H1 (cell line): ENCODE measurements at regions not wholly inside any gene's neighbourhood (a gene's known extent, or its start where the extent isn't known, plus 50 kb on each side); places are given as distances from the start of the nearest gene placed in this dataset.
A peak's percentile ranks its signal among the peaks of the same experiment; 100 is the strongest.

Experiments used
- ASH2L ChIP-seq: fragments of 200-600, 300-600 bp; sonication (generic); IDR thresholded peaks from one replicate; pipeline ENCODE4 v1.7.1; 2017; ENCODE audit warnings: low read length
- CBX5 ChIP-seq: fragments of 300-800, 300-1000 bp; sonication (generic); IDR thresholded peaks from 2 replicates; pipeline ENCODE4 v1.7.1; 2016; ENCODE audit warnings: antibody characterized with exemption, low read length, low read depth
- CBX8 ChIP-seq: fragments of 300-800, 300-1000 bp; sonication (generic); IDR thresholded peaks from 2 replicates; pipeline ENCODE4 v1.7.1; 2016; ENCODE audit warnings: low read depth, low read length, borderline replicate concordance
- CHD1 ChIP-seq: IDR thresholded peaks from 2 replicates; pipeline ENCODE4 v1.6.1; 2012; ENCODE audit warnings: low read depth, low read length, improper control_type of control experiment
- CTBP2 ChIP-seq: IDR thresholded peaks from 2 replicates; pipeline ENCODE4 v1.7.0; 2011; ENCODE audit warnings: borderline replicate concordance, mild to moderate bottlenecking, moderate library complexity, mixed read lengths, low read length; ENCODE audit not compliant: insufficient read depth, insufficient read length
- HDAC2 ChIP-seq, 2 experiments: fragments of 300-600 bp in 1 of 2; sonication (generic) in 1 of 2; IDR thresholded peaks; 2 replicates each; pipeline ENCODE4 v1.6.1; 2011 to 2012; ENCODE audit warnings: low read depth in 2 of 2, low read length in 2 of 2, mild to moderate bottlenecking in 2 of 2, moderate library complexity in 2 of 2, borderline replicate concordance in 1 of 2, inconsistent platforms in 1 of 2
- POLR2A ChIP-seq, 2 experiments: IDR thresholded peaks; 1 replicate in 1 of 2; 2 replicates in 1 of 2; pipeline ENCODE4 v1.6.1; 2011; ENCODE audit warnings: low read depth in 2 of 2, low read length in 2 of 2, mild to moderate bottlenecking in 2 of 2; ENCODE audit errors: control extremely low read depth in 1 of 2
- RAD21 ChIP-seq, 2 experiments: IDR thresholded peaks in 1 of 2; conservative IDR thresholded peaks in 1 of 2; 2 replicates each; pipeline ENCODE4 v1.6.1; 2011; ENCODE audit warnings: low read depth in 2 of 2, low read length in 2 of 2, improper control_type of control experiment in 1 of 2, inconsistent platforms in 1 of 2, mild to moderate bottlenecking in 1 of 2, moderate library complexity in 1 of 2
- RBBP5 ChIP-seq: IDR thresholded peaks from 2 replicates; pipeline ENCODE4 v1.7.1; 2012; ENCODE audit warnings: low read depth, mild to moderate bottlenecking, inconsistent platforms, low read length, moderate library complexity, borderline replicate concordance
- SIN3A ChIP-seq, 2 experiments: IDR thresholded peaks in 1 of 2; conservative IDR thresholded peaks in 1 of 2; 2 replicates each; pipeline ENCODE4 v1.6.1; 2011 to 2012; ENCODE audit warnings: low read length in 2 of 2, improper control_type of control experiment in 1 of 2, low read depth in 1 of 2, mild to moderate bottlenecking in 1 of 2
- SP2 ChIP-seq: IDR thresholded peaks from 2 replicates; pipeline ENCODE4 v1.6.1; 2012; ENCODE audit warnings: mild to moderate bottlenecking, low read length, inconsistent platforms
- SP4 ChIP-seq: IDR thresholded peaks from 2 replicates; pipeline ENCODE4 v1.6.1; 2012; ENCODE audit warnings: low read length, inconsistent platforms
- TAF7 ChIP-seq: optimal IDR thresholded peaks from 2 replicates; pipeline ENCODE3; 2011; ENCODE audit warnings: low read depth, mild to moderate bottlenecking, inconsistent platforms, low read length, moderate library complexity, borderline replicate concordance
- TBP ChIP-seq: IDR thresholded peaks from 2 replicates; pipeline ENCODE4 v1.6.1; 2011; ENCODE audit warnings: low read depth, low read length, improper control_type of control experiment
- TF ChIP-seq, protein P1 (sequence below): IDR thresholded peaks from 2 replicates; pipeline ENCODE4 v1.6.1; 2012; ENCODE audit warnings: inconsistent platforms
- TF ChIP-seq, protein P2 (sequence below): IDR thresholded peaks from 2 replicates; pipeline ENCODE4 v1.6.1; 2011; ENCODE audit warnings: low read length, improper control_type of control experiment
- TF ChIP-seq, protein P3 (sequence below): IDR thresholded peaks from 2 replicates; pipeline ENCODE4 v1.6.1; 2012; ENCODE audit warnings: inconsistent platforms
- TF ChIP-seq, protein P4 (sequence below), 3 experiments: IDR thresholded peaks; 1 replicate in 2 of 3; 2 replicates in 1 of 3; pipeline versions ENCODE4 v1.5.1 to v1.6.1; 2011; ENCODE audit warnings: low read length in 3 of 3, mild to moderate bottlenecking in 3 of 3, inconsistent platforms in 2 of 3, low read depth in 1 of 3, moderate library complexity in 1 of 3; ENCODE audit not compliant: insufficient read depth in 1 of 3; ENCODE audit errors: control extremely low read depth in 1 of 3

DNA sequence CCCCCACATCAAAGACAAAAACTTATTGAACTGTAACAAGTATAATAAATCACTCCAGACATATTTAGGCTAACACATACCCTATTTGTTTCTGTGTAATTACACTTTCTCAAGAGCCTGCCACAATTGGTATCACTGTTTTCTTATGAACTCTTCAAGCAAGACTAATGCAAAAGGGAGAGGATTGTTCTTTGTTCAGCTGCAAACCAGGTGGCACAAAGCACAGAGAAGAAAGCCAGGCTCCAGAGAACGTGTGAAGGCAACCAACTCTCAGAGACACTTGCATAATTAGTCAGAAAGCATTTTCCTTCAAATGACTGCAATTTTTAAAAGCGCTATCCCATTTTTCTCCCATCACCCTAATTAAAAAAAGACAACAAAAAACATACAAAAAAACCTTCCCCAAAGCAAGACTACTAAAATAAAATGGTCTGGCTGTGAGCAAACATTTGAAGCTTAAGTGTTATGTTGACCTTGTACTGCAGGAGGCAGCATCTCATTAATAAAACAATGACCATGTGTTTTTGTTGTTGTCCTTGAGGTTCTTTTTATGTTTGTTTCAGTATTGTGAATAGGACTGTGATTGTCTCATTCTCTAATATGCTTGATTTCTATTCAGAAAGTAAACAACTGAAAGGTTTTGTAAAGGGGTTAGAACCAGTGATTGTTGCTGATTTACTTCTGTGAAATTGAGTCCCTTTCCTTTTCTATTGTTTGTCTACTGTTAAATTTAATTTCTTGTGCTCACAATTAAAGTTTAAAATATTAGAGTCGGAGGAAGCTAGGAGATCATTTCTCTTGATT, 452.7 kb upstream of the PDE3A start (continued):
- no peak for TF ChIP-seq CHD1
- TF ChIP-seq, protein P1, sequence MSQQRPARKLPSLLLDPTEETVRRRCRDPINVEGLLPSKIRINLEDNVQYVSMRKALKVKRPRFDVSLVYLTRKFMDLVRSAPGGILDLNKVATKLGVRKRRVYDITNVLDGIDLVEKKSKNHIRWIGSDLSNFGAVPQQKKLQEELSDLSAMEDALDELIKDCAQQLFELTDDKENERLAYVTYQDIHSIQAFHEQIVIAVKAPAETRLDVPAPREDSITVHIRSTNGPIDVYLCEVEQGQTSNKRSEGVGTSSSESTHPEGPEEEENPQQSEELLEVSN, result peak; percentile 54; the same call in 1 of the 2 replicates
- TF ChIP-seq CTBP2, result no peak
- TF ChIP-seq SP2, result no peak
- TF ChIP-seq SP4, result no peak
- peak; percentile 85 for TF ChIP-seq TAF7
- no peak for TF ChIP-seq ASH2L
- no peak for TF ChIP-seq SIN3A (conservative IDR thresholded peaks at IDR 0.05 in 1 of 2, IDR thresholded peaks at IDR 0.05 in 1 of 2; ENCODE audit: low read depth in 1 of 2, low read length in 2 of 2)
- peak; percentile 74 to 76 for TF ChIP-seq RAD21 (IDR thresholded peaks at IDR 0.05 in 1 of 2, conservative IDR thresholded peaks at IDR 0.05 in 1 of 2; ENCODE audit: low read depth in 2 of 2, low read length in 2 of 2)
- TF ChIP-seq POLR2A (IDR thresholded peaks at IDR 0.05; ENCODE audit: control extremely low read depth in 1 of 2, low read depth in 2 of 2, low read length in 2 of 2), result peak in 1 of 2 experiments; percentile 55; a peak in 1 of 3 replicates
- TF ChIP-seq, protein P2, sequence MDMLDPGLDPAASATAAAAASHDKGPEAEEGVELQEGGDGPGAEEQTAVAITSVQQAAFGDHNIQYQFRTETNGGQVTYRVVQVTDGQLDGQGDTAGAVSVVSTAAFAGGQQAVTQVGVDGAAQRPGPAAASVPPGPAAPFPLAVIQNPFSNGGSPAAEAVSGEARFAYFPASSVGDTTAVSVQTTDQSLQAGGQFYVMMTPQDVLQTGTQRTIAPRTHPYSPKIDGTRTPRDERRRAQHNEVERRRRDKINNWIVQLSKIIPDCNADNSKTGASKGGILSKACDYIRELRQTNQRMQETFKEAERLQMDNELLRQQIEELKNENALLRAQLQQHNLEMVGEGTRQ, result no peak
- TF ChIP-seq, protein P3, sequence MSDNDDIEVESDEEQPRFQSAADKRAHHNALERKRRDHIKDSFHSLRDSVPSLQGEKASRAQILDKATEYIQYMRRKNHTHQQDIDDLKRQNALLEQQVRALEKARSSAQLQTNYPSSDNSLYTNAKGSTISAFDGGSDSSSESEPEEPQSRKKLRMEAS, result peak; percentile 65
- TF ChIP-seq RBBP5, result no peak
- no peak for TF ChIP-seq HDAC2 (IDR thresholded peaks at IDR 0.05; ENCODE audit: borderline replicate concordance in 1 of 2, low read depth in 2 of 2, low read length in 2 of 2)
- TF ChIP-seq, protein P4, sequence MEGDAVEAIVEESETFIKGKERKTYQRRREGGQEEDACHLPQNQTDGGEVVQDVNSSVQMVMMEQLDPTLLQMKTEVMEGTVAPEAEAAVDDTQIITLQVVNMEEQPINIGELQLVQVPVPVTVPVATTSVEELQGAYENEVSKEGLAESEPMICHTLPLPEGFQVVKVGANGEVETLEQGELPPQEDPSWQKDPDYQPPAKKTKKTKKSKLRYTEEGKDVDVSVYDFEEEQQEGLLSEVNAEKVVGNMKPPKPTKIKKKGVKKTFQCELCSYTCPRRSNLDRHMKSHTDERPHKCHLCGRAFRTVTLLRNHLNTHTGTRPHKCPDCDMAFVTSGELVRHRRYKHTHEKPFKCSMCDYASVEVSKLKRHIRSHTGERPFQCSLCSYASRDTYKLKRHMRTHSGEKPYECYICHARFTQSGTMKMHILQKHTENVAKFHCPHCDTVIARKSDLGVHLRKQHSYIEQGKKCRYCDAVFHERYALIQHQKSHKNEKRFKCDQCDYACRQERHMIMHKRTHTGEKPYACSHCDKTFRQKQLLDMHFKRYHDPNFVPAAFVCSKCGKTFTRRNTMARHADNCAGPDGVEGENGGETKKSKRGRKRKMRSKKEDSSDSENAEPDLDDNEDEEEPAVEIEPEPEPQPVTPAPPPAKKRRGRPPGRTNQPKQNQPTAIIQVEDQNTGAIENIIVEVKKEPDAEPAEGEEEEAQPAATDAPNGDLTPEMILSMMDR (IDR thresholded peaks at IDR 0.05; ENCODE audit: control extremely low read depth in 1 of 3, insufficient read depth in 1 of 3, low read depth in 1 of 3, low read length in 3 of 3), result peak in 2 of 3 experiments; percentile 32 to 64; a peak in 2 of 4 replicates
- TF ChIP-seq CBX8, result no peak
- TF ChIP-seq CBX5, result no peak
- peak; percentile 44; the same call in 1 of the 2 replicates for TF ChIP-seq TBP
